Activated T-cell treated with anti-CD3 and anti-CD28 coated beads for 48 hours (primary cell): ENCODE measurements at regions not wholly inside any gene's neighbourhood (a gene's known extent, or its start where the extent isn't known, plus 50 kb on each side); places are given as distances from the start of the nearest gene placed in this dataset.
"Not testable (repeated sequence)": the region's sequence is repeated elsewhere in the genome, so short reads cannot be mapped to it uniquely, and the experiment has no call there.

Experiments used
- DNase-seq: peaks from one replicate; pipeline ENCODE4 v3.0.0-alpha.2; 2020; ENCODE audit warnings: low read depth

DNA sequence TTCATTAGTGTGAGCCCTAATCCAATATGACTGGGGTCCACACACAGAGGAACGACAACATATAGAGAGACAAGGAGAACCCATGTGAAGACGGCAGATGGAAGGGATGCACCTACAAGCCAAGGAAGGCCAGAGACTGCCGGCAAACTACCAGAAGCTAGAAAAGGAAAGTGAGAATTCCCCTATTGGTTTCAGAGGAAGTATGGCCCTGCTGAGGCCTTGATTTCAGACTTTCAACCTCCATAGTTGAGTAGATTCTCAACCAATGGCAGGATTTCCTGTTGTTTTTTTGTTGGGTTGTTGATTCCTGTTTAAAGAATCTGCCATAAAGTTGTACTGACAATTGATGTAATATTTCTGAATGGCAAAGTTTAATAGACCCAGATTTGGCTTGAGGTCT lies 241.5 kb downstream of the SATB2 start:
- no peak for DNase-seq

DNA sequence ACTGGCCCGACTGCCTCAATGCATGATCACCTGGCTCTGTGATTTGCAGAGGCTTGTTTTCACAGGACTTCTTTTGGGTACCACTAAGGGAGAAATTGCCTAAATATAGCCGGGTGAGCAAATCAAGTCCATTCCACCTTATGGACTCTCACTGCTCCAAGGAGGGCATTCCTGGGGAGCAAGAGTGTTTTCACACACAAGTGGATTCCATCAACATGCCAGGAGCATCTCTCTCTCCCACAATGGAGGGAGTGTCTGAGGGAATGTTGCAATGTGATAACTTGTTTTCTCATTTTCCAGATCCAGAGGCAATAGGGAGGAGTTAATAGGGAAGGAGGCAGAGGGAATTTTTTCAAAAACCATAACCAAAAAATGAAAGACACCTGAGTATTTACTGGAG lies 250.7 kb downstream of the SATB2 start:
- DNase-seq, result no peak

DNA sequence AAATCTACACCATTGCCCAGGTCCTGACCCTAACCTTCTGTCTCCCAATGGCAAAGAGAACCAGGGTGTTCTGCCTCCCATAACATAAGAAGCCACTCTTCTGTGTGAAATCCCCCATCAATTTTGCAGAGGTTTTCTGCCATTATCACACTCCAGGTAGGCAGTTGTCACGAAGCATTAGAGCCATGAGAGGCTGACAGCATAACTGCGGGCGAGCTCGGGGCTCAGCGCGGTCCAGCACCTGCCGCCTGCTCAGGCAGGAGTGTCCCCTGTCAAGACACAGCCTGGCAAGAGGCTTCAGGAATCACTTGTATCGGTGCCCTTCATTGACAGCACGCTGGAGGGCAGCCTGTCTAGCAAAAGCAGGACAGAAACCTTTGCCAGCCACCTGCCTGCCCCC lies 251.2 kb downstream of the SATB2 start:
- no peak for DNase-seq

DNA sequence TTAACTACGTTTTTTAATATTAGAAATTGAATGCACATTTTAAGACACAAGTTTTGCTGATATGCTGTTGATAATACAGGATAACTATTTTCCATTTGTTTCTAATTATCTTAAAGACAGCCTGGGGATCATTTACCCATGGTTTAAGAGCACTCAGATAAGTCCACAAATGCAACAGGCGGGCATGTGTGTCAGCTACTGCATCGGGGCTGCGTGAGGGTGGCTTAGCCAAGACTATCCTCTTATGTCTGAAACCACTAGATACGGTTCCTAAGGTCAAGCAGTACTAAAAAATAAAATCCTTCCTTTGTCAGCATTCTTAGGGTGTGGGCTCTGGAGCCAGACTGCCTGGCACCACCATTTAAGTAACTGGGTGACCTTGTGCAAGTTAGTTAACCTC lies 254.8 kb downstream of the SATB2 start:
- no peak for DNase-seq

DNA sequence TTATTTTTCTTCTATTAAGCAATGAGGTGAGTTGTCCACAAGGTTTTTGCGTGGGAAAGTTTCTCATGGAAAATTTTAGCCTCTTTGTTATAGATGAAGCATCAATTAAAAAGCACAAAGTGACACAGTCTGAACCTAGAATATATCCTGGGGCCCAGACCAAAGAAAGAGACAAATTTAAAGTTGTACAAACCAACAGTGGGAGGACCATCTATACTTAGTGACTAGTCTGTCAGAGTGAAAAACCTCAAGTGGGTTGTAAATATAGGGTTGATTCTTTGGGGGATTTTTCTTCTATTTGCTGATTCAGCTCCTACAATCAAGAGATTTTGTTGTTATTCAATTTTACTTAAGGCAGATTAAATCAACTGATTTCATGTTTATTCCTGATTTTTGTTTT lies 256.2 kb downstream of the SATB2 start:
- DNase-seq, result no peak

DNA sequence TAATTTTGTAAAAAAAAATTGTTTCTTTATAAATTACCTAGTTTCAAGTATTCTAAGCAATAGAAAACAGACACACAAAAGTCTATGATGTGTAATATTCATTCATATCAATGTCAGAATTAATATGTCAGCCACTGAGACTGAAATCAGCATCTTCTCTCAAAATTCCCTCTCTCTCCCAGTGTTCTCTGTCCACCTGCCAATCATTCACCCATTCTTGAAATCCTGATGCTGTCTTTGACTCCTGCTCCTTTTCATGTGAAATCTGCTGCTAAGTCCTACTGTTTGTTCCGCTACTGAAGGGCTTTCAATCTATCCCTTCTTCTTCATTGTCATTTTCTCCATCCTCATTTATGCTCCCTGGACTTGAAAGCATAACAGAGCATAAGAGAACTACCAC lies 257.9 kb downstream of the SATB2 start:
- no peak for DNase-seq

DNA sequence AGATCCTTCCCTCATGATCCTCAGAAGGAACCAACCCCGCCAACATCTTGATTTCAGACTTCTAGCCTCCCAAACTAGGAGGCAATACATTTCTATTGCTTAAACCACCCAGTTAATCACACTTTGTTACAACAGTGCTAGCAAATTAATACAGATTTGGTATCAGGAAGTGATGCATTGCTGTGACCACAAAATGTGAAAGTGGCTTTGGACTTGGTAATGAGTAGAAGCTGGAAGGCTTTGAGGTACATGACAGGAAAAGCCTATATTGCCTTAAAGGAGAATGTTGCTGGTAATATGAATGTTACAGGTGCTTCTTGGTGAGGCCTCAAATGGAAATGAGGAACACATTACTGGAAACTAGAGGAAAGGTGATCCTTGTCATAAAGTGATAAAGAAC lies 260.3 kb downstream of the SATB2 start:
- DNase-seq, result no peak

DNA sequence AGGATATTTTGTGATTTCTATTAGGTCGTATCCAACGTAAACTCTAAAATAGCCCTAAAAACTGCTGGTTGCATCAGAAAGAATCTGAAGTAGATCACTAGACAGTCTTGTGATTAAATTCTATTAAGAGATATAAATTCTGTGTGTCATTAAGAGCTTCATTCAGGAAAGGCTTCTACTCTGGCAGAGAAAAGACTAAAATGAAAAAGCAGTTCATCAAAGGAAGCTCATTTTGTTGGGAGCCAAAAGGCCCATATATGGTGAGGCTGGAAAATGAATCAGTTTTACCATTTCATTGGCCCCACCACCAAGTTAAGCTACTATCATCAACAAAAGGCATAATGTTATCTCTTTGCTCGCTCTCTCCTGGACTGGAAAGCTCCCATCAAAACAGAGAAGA lies 261.1 kb downstream of the SATB2 start:
- no peak for DNase-seq

DNA sequence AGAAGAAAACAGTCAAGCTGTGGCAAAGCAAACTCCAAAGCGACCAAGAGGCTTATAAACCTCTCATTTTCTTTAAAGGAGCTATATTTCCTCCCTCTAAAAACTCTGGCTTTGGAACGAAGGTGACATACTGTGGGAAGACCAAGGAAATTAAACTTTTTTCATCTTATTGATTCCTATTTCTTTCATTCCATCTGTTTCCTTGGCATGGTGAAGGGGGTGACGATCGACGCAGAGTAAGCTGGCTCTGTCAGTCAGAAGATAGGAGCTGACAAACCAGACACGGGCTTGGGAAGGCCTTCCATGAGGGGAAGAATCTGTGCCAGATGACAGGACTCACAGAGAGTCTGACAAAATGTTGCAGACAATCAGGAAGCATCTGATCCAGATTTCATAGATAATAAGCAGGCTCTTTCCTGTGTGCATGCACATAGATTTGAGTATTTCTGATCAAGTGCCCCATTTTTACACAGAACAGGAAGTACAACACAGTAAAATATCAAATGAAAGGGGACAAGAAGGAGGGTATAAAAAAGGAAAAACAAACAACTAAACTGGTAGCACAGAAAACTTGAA lies 261.7 kb downstream of the SATB2 start:
- DNase-seq, result no peak

DNA sequence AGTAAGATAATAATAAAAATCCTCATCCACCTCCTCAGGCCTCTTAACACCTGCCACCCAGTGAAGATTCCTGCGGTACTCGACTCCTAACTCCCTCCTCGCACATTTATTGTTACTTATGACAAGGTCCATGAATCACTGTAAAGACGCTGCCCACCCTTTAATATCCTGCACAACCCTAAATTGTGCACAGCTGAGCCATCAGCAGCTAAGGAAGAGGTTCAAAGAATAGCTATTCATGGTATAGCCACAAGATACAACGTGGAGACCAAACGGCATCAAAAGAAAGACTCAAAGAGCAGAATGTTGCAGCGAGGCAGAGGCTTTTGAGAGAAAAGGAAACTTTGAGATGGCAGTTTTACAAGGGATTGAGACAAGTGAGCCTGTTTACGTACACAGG lies 266.3 kb downstream of the SATB2 start:
- no peak for DNase-seq

DNA sequence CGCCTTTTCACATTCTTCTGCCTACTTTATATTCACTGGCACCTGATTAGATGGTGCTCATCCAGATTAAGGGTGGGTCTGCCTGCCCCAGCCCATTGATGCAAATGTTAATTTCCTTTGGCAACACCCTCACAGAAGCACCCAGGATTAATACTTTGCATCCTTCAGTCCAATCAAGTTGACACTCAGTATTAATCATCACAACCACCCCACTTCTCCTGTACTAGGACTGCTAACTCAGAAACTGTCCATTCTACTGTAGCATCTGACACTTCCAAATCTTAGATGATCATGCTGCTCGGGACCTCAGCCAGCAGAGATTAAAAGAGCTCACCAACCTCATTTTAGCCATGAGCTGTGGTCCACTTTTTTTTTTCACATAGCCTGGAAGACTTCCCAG lies 268.5 kb downstream of the SATB2 start:
- DNase-seq, result no peak

DNA sequence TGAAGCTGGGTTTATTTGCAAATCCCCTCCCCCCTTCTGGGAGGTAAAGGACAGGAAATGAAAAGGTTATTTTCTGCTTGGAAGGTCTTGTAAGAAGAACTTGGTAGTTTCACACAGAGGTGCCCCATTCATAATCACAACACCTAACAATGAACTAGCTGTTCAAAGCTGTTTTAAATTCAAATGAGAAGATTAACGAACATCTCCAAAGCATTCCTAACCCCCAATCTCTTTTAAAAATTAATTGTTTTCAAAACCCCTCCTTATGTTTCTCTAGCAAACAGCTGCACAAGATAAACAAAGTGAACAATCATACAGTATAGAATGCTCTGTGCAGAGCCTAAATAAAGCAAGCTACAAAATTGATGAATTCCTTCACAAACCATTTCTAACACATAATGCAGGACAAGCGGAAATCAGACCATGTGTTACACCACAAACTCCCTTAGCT lies 271.4 kb downstream of the SATB2 start:
- DNase-seq, result no peak

DNA sequence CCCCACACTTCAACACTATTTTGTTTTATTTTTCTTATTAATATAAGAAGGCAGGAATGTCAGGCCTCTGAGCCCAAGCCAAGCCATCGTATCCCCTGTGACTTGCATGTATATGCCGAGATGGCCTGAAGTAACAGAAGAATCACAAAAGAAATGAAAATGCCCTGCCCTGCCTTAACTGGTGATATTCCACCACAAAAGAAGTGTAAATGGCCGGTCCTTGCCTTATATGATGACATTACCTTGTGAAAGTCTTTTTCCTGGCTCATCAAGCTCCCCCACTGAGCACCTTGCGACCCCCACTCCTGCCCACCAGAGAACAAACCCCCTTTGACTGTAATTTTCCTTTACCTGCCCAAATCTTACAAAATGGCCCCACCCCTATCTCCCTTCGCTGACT lies 272.6 kb downstream of the SATB2 start:
- DNase-seq, result not testable (repeated sequence)

DNA sequence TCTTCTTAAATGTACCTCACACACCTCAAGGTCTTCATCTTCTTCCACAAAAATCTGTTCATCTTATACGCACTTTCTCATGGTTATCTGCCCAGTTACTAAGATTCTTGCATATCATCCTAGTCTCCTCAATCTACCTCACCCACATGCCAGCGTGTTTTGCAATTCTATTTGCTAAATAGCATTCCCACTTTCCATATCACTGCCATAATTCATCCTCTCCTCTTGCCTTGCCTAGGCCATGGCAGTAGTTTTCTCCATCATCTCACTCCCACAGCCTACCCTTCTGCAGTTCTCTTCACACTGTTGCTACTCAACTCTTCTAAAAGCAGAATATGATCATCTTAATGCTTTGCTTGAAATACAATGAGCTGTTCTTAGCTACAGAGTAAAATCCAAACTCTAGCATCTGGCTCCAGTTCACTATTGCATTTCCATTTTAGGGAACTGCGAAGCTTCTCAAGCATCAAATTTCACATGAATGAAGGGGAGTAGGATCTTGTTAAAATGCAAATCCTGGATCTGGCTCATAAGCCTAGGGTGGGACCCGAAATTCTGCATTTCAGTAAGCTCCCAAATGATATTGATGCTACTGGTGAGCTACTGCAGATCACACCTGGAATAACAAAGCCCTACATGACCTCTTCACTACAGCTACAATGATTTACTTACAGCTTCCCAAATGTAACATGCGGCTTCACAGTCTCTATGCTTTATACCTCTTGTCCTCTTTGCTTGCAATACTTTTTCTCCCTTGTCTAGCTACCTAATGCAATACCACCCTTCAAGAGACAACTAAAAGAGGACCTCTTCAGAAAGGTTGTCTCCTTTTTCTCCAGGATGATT lies 293.9 kb downstream of the SATB2 start:
- DNase-seq, result no peak

DNA sequence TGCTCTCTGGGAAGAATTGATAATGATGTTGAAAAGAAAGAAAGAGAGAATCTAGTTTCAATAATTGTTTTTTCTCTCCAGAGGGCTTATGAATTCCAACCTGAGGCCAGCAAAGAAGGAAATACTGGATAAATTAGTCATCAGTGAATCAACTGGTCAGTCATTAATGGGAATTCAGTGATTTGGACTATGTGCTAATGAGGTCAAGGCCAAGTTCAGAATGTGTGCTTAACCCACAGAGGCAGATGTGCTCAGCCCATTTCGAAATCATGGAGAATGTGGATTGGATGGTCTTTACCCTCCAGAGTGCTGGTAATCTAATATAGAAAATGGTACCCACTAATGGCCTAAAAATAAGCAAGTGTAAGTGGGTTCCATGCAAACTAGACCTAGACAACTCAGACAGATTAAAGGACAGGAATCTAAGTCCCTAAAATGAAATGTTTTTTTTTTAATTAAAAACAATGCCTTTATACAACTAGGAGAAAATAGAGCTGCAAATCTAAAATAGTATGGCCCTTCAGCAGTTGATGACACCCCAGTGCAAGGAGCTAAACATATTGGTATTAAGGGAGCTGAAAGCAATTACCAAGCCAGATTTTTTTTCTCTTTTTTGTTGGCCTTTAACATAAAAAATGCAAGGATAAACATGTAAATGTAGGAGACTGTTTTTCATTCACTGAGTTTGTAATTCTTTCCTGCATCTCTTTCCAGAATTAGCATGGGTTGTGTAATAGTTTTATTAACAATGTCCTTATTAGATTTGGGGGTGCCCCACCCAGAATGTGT lies 296.9 kb downstream of the SATB2 start:
- DNase-seq, result no peak

DNA sequence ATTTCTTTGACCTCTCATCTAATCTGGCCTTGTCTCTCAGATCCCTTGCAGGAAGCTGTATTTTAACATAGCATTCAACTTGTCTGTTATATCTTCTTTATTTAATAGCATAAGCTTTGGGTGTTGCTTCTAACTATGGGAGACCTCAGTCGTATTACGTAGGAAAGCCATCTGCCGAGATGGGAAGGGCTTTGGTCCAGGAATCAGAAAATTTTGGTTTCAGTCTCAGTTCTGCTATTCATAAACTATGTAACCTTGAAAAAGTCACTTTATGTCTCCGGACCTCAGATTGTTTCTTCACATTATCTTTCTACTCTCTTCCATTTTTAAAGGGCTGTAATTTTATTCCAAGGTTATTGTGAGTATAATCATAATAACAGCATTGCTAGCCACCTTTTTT lies 297.7 kb downstream of the SATB2 start:
- DNase-seq, result no peak

DNA sequence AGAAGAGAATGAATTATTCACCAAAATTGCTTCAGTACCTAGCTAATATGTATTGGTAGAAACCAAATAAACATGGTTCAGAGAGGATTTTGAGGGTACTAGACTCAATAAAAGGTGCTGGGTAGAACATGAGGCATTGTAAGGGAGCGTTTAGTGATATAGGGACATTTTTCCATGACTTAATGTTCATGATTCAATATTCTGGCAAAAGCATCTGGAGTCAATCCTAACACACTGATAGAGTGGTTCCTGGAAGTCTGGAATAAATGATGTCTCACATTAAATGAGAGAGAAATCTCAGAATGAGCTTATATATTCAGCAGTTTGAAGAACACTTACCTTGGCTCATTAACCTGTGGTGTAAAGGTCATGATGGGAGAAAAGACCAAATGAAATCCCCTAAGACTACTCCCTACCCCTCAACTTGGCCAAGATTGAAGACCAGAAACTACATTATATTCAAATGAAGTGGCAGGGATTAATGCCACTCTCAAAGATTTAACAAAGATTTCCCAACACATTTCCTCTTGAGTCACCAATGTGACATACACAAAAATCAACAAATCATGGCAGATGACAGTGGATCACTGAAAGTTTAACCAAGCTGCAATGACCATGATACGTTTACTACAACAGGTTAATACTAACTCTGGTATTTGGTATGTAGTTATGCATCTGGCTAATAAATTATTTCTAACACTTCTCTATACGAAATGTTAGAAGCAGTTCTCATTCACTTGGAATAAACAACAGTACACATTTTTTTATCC lies 309.5 kb downstream of the SATB2 start:
- no peak for DNase-seq

DNA sequence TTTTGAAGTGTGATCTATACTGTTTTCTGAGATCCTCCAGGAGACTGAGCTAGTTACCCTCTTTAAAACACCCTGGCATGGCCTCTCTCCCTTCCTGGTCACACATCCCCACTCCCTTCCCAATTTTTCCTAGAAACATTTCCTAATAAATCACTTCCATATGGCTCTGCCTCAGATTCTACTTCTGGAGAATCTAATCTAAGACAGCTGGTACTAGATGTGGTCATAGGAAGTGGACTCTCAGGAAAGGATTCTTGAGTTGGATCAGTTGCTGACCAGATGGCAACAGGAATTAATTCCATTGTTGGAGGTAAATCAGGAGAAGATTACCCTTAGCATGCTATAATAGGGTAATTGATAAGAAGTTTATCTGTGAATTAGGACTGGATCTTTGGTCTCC lies 310.5 kb downstream of the SATB2 start:
- no peak for DNase-seq

DNA sequence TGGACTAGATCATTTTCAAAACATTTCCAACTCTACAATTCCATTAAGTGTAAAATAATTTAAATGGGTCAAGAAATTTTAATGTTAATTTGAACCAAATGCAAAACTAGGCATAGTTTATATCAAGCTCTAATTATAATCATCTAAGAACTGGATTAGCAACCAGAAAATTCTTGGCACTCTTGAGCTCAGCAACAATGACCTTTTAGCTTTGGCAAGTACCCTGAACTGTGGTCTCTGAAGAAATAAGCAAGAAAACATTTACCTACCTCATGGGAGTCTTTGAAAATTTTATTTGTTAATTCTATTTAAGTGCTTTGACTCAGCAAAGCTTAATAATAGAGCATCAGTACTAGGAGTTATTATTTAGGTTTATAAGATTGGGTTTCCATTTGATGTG lies 313.2 kb downstream of the SATB2 start:
- DNase-seq, result no peak

DNA sequence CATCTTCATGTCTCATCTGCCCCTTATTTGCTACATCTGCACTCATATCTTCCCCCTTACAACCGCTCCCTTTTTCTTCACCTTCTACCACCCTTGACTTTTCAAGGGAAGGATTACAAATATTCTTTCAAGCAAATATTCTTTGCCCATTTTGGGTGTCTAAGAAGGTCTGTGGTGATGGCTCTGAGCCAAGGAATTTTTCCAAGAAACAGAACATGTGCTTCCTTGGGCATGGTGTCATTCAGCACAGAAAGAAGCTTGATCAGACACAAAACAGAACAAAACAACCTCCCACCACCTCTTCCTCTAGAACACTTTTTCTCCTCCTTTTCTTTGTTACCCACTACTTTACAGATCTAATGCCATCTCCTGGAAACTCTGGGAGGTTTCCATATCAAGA lies 313.7 kb downstream of the SATB2 start:
- DNase-seq, result no peak

DNA sequence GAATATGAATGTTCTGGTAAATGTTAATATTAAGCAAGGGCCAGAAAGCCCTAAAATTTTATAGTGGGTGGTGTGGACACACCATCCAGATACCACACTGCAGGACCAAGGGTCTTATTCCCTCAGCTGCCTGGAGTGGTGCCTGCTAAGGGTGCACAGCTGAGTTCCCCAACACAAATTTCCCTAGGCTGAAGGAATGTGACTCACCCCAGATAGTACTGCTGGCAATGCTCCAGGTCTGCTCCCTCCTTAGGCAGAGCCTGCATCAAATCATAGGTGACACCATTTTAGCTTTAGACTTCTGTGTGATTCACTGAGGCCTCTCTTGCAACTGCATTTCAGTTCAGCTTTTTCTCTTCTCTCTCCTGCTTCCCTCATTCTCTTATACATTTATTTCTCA lies 321.1 kb downstream of the SATB2 start:
- DNase-seq, result no peak

DNA sequence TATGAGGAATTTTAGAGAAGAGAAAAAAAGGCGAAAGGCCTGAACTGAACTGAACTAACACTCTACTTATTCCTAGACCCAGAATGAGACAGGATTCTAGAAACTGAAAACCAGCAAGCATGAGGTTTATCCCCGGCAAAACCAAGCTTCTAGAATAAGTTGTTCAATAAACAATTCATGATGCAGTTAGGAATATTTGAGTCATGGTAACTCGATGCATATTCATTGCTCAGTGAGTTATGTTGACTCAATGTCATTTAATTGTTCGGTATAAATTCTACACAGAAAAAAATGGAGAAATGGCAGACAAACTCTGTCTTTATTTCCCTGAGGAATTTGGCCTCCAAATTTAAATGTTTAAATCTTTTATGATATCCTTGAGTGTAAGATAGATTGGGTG lies 321.5 kb downstream of the SATB2 start:
- no peak for DNase-seq
